Left lung (tissue), 4 donors: ENCODE measurements at regions not wholly inside any gene's neighbourhood (a gene's known extent, or its start where the extent isn't known, plus 50 kb on each side); places are given as distances from the start of the nearest gene placed in this dataset.
A peak's percentile ranks its signal among the peaks of the same experiment; 100 is the strongest.
"Not testable (repeated sequence)": the region's sequence is repeated elsewhere in the genome, so short reads cannot be mapped to it uniquely, and the experiment has no call there.

Experiments
- ATAC-seq: fragments of 200-7000 bp; cut with Tn5 transposase; one replicate; pipeline ENCODE4 v1.9.1; 2020; ENCODE audit warnings: moderate library complexity
- DNase-seq, 4 donors: peaks; one replicate each; pipeline ENCODE4 v3.0.0-alpha.2; 2013 to 2020
- H3K27ac ChIP-seq, 2 donors: fragments of 200-600 bp; sonication (generic) in 1 of 2; one replicate each; pipeline versions ENCODE4 v1.5.0 to v1.8.0; 2020 to 2021
- H3K27me3 ChIP-seq, 2 donors: fragments of 200-600 bp; sonication (generic) in 1 of 2; one replicate each; pipeline versions ENCODE4 v1.5.0 to v1.8.0; 2020 to 2021
- H3K36me3 ChIP-seq, 2 donors: fragments of 200-600 bp; sonication (generic) in 1 of 2; one replicate each; pipeline versions ENCODE4 v1.5.0 to v1.8.0; 2020 to 2021
- H3K4me1 ChIP-seq, 2 donors: fragments of 200-600 bp; one replicate each; pipeline ENCODE4 v1.8.0; 2021
- H3K4me3 ChIP-seq, 2 donors: fragments of 200-600 bp; sonication (generic) in 1 of 2; one replicate each; pipeline versions ENCODE4 v1.5.0 to v1.8.0; 2020 to 2021; ENCODE audit warnings: mild to moderate bottlenecking in 1 of 2
- H3K9me3 ChIP-seq, 2 donors: fragments of 200-600 bp; sonication (generic) in 1 of 2; one replicate each; pipeline versions ENCODE4 v1.5.0 to v1.8.0; 2020 to 2021
- CTCF ChIP-seq, 2 donors: fragments of 200-600 bp; sonication (generic) in 1 of 2; IDR thresholded peaks; one replicate each; pipeline versions ENCODE4 v1.5.0 to v1.8.0; 2021; ENCODE audit warnings: antibody characterized with exemption in 2 of 2
- intact Hi-C, 2 donors: fragments of 100-400 bp; cut with DNase I; formaldehyde crosslinking; loops; one replicate each; pipeline versions ENCODE4 v1.11.2 to v1.14.2; 2022
- donor health status: DM: no; HTN: yes; CAD: no.
- donor health status: DM: no; HTN: no; CAD: no.

DNA sequence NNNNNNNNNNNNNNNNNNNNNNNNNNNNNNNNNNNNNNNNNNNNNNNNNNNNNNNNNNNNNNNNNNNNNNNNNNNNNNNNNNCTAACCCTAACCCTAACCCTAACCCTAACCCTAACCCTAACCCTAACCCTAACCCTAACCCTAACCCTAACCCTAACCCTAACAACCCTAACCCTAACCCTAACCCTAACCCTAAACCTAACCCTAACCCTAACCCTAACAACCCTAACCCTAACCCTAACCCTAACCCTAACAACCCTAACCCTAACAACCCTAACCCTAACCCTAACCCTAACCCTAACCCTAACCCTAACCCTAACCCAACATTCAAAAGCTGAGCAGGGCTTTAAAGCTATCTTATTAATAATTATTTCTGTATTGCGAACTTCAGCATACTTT is 182.5 kb upstream of the FAM20C start:
- H3K27ac ChIP-seq, DNase-seq, H3K36me3 ChIP-seq, H3K27me3 ChIP-seq, H3K4me3 ChIP-seq, intact Hi-C loops, ATAC-seq, H3K9me3 ChIP-seq, H3K4me1 ChIP-seq: not testable (repeated sequence)

DNA sequence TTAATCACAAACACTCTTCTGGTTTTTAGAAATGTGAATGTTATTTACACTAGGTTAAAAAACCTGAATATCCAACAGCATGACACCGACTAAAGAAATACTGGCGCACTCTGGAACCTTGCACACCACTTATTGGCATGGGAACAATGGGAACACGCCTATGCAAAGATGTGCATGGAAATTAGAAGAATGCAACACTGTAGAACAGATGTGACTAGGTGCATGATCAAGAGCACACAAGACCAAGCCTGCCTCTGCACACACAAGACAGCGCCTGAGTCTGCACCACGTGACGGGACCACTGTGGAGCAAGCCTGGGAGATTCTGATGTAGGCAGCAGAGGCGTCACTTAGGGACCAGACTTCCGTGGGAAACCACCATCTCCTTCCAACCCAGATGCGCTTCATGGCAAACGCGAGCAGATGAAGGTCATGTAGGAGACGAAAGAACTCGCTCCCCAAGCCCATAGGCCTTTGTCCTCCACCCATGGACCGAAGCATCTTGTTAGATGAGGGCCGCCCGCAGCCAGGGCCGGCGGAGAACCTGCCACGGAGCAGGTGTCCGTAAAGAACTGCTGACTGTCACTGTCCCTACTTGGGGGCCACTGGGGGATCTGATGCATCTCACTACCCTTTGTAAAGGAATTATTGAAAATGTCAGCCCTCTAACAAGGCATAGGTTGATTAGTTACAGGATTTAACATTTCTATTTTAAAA is 159.6 kb upstream of the FAM20C start:
- H3K27me3 ChIP-seq, H3K4me1 ChIP-seq, H3K36me3 ChIP-seq, H3K9me3 ChIP-seq, intact Hi-C loops, ATAC-seq, H3K27ac ChIP-seq, H3K4me3 ChIP-seq: not testable (repeated sequence)
- peak in 1 of 4 donors; percentile 72 for DNase-seq

DNA sequence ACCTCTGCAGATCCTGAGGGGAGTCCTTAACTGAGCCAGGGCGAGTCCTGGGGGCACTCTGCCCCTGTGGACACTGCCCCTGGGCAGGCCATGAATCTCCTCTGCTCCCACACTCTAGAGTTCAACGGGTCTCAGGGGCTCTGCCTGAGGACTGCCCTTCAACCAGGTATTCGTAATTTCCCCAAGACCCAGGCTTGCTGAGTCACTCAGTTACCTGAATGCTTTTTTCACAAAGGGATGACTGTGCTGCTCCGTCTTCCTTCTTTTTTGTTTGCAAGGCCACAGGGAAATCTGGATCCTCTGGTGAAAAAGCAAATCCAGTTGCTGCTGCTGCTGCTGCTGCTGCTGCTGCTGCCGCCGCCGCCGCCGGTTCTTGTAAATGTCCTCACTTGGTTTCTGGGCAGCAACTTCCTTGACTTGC is 157.2 kb upstream of the FAM20C start:
- Histone ChIP-seq H3K4me3 (peak overlapping the region in 1 of 2 donors; percentile 46), H3K27ac (peak overlapping the region in 1 of 2 donors; percentile 81)
- intact Hi-C loops, H3K9me3 ChIP-seq, H3K27me3 ChIP-seq, H3K4me1 ChIP-seq, H3K36me3 ChIP-seq: not testable (repeated sequence)
- DNase-seq (peak in 2 of 4 donors; percentile 31 to 83), ATAC-seq (peak; percentile 6)

- H3K9me3 ChIP-seq, intact Hi-C loops, H3K4me1 ChIP-seq, H3K27me3 ChIP-seq, H3K4me3 ChIP-seq, DNase-seq, H3K36me3 ChIP-seq, H3K27ac ChIP-seq: not testable (repeated sequence)
- peak; percentile 3 for ATAC-seq
Observed at GRCh38 chr7:36539-36938, 155.8 kb upstream of the FAM20C start.

GRCh38 chr7:37656-38055 is 154.7 kb upstream of the FAM20C start:
- H3K9me3 ChIP-seq, H3K36me3 ChIP-seq, intact Hi-C loops, DNase-seq, ATAC-seq, H3K27me3 ChIP-seq, H3K4me3 ChIP-seq: not testable (repeated sequence)
- peak overlapping the region in 1 of 2 donors; percentile 81 for H3K27ac ChIP-seq
- peaks cover 0 to 11% of the 10 kb centered on the region in 2 donors for H3K4me1 ChIP-seq

- DNase-seq, H3K36me3 ChIP-seq, H3K9me3 ChIP-seq, H3K27me3 ChIP-seq, H3K4me3 ChIP-seq, intact Hi-C loops: not testable (repeated sequence)
- Histone ChIP-seq H3K27ac (peak overlapping the region in 1 of 2 donors; percentile 81), H3K4me1 (peaks cover 0 to 11% of the 10 kb centered on the region in 2 donors)
- ATAC-seq: peak; percentile 42
Observed at GRCh38 chr7:38444-38843, 153.9 kb upstream of the FAM20C start.

DNA sequence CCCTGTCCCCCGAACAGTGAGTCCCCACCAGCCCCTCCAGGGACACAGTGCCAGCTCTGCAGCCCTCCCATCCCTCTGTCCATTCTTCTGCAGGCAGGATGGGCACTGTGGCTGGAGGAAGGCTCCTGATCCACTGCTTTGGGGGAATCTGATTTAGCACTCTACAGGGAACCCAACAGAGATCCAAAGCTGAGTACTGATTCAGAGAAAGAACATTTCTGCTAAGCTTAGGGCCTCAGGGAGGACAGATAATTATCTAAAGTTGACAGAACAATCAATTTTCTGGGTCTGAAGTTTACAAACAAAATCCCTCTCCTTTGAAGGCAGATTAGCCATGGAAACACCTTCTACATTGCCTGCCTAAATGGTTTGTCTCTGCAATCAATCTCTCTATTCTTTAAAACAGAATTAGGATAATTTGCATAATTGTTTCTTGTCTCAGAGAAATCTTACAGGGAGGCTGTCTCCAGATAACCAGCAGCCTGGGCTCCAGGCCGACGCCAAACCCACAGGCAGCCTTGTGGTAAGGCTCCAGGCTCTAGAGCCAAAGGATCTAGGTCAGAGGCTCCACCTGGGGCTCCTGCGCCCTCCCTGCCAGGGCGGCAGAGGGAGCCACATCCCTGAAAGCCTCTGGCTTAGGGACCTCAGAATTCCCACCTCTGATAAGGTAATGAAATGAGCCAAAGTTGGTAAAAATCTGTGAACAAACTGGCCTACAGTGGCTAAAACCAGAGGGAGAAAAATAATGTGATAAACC is 152.2 kb upstream of the FAM20C start:
- ATAC-seq: peak; percentile 80
- H3K4me3 ChIP-seq, H3K27ac ChIP-seq, intact Hi-C loops, H3K36me3 ChIP-seq, H3K9me3 ChIP-seq: not testable (repeated sequence)
- Histone ChIP-seq H3K4me1 (peaks cover 0 to 11% of the 10 kb centered on the region in 2 donors), H3K27me3 (peaks cover 0 to 13% of the 10 kb centered on the region in 2 donors)
- DNase-seq: peak in 2 of 4 donors; percentile 41 to 80

GRCh38 chr7:40799-41750 is 151.3 kb upstream of the FAM20C start:
- ATAC-seq (no peak), DNase-seq (peak in 2 of 4 donors; percentile 29 to 41)
- H3K4me3 ChIP-seq: no peak overlapping the region
- H3K27me3 ChIP-seq: peaks cover 0 to 13% of the 10 kb centered on the region in 2 donors
- H3K27ac ChIP-seq: peak overlapping the region in 1 of 2 donors; percentile 13
- H3K4me1 ChIP-seq: peaks cover 0 to 11% of the 10 kb centered on the region in 2 donors
- no peaks in the 10 kb centered on the region for H3K9me3 ChIP-seq
- intact Hi-C loops: no loop called here
- no peak for TF ChIP-seq CTCF (IDR thresholded peaks at IDR 0.05)
- no peaks in the 10 kb centered on the region for H3K36me3 ChIP-seq
